ENCODE measurements at regions not wholly inside any gene's neighbourhood (a gene's known extent, or its start where the extent isn't known, plus 50 kb on each side); places are given as distances from the start of the nearest gene placed in this dataset.
"Not testable (repeated sequence)": the region's sequence is repeated elsewhere in the genome, so short reads cannot be mapped to it uniquely, and the experiment has no call there.

DNA sequence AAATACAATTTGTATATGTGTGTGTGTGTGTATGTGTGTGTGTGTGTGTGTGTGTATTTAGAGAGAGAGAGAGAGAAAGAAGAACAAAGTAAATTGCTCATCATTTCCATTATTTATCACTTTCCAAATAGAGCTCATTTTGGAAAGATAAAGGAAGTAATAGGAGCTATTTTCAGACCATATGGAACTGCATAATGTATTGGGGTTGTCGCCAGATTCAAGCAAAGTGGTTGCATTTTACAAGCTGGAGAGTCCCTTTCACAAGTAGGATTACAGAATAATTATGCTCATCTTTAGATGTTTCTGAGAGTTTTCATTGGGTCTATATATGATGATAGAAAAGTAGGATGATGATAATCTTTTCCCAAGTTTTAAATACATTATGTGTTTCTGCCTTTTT is 842.7 kb upstream of the SLC10A2 start:
- DNase-seq: no peak

- no peak for DNase-seq
Measured at GRCh38 chr13:103908274-103908673, 842.1 kb upstream of the SLC10A2 start.

GRCh38 chr13:103903790-103904189 is 837.6 kb upstream of the SLC10A2 start:
- no peak for DNase-seq

DNA sequence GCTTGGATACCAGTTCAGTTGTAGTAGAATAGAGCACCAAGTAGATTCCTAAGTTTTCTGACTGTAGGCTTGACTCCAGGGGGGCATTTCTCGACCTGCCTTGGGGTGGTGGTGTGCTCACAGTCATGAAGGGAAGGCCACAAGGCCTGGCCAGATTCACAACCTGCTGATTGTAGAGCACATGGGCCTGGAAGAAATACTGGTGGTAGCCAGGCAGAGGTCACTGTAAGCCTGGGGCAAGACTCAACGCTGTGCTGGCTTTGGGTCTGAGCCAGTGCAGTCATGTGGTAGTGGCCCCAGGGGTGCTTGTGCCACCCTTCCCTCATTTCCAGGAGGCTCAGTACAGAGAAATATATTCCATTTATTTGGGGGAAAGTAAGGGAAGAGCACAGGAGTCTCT is 832.3 kb upstream of the SLC10A2 start:
- no peak for DNase-seq

DNA sequence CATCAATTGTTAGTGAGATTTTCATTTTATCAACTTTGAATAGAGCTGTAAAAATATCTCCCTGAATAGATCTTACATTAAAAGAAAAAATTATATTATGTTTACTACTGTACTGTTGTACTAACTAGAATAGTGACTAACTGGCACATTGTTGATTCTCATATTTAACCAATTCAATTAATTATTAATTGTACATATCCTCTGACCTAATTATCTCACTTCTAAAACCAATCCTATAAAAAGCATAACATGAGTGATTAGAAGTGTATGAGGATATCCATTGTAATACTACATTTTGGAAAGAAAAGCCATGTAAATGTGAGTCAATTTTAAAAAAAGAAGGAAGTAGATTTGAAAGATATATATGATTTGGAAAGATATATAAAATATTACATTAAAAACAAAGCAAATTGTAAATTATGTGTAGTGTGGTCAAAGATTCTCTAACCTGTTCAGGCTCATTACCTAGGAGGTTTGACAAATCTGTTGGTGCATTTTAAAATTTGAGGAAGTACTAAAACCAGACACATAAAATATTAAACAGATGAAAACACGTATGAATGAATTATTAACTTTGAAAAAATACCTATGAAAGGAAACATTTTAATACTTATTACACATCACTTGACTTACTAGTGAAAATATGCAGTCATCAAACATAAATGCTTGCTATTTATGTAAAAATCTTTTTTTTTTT is 829.8 kb upstream of the SLC10A2 start:
- no peak for DNase-seq

- no peak for DNase-seq
Measured at GRCh38 chr13:103894626-103895025, 828.4 kb upstream of the SLC10A2 start.

DNA sequence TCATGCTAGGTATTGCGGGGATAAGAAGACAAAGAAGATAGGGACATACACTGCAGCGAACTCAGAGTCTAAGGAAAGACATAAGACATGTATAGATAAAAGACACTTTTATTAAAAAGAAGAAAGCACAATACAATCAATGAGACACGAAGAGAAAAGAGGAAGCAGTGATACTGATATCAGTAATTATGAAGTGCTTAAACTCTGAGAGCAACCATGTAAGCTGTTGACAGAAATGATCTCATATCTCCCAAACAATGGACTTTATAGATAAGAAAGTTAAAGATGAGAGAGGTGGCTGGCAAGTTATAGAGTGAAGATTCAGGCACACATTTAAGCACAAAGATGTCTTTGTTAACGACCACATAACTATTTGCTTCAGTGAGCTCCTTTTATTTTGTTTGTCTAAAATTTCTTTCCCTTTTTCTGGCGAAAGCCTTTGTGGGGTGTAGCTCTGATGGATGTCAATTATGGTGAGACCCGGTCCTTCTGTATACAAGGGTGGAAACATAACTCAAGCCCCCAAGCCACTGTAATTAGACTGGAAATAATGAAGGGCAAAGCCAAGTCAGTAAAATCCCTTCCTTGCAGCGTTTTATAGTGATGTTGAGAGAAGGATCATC is 818.0 kb upstream of the SLC10A2 start:
- no peak for DNase-seq

DNA sequence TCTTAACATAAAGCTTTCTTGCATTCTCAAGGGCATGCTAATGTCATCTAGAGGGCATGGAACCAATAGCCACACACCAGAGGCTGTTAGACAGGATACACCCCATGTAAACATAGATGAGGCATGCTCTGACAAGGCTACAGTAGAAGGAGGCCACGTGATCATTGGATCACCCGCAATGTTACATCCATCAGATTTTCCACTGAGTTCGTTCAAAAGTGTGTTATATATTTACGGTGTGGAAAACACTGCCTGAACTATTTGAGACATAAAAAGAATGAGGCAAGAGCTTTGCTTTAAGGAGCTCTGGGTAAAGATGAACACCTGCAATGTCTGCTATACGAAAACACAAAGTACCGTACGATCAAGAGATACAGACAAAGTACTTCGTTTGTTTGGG is 817.5 kb upstream of the SLC10A2 start:
- peak; percentile 12 to 14 for DNase-seq

- peak; percentile 81 to 83 for DNase-seq
Measured at GRCh38 chr13:103883164-103883563, 816.9 kb upstream of the SLC10A2 start.

- DNase-seq: not testable (repeated sequence)
Measured at GRCh38 chr13:103880146-103880545, 813.9 kb upstream of the SLC10A2 start.

DNA sequence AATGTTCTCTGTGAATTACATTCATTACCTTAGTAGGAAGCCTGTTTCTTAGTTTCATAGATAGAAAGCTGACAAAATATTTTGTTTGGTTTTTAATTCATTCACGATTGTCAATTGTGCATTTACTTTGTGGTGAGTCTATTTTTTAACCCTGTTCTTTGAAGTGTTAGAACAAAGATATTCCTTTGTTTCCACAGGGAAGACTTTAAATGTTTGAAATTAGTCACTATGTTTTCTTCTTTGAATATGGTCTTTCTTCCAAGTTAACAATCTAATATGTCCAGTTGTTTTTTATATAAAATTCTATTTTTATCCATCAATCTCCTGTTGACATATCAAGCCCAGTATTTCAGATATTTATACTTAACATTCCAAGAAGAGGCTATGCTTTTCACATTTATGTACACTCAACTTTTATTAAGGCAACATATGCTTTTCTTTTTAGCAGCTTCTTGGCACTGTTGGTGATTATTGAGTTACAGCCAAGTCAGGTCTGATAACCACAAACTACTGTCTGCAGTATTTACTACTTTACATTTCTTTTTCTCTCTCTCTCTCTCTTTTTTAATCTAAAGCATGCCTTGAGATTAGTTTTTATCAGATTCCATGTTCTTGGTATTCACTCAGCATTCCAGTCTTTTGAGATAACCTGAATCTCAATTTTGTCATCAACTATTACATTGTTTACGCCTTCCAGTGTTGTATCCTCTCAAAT is 812.8 kb upstream of the SLC10A2 start:
- no peak for DNase-seq

DNA sequence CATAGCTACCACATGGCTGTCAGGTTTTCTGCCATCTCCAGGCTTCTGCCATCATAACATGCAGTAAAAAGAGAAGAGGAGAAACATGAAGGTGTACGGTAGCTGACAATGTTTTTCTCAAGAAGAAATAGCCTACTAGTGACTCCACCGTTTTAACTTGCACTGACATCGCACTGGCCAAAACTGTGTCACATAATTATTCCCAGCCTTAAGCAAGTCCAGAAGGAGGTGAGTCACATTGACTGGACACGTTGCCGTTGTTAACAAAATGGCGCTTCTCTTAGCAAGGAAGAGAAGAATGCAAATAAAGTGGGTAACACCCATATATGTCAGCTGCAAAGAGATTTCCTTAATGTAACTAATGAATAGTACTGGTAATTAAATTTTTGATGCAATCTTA is 810.4 kb upstream of the SLC10A2 start:
- DNase-seq: no peak

DNA sequence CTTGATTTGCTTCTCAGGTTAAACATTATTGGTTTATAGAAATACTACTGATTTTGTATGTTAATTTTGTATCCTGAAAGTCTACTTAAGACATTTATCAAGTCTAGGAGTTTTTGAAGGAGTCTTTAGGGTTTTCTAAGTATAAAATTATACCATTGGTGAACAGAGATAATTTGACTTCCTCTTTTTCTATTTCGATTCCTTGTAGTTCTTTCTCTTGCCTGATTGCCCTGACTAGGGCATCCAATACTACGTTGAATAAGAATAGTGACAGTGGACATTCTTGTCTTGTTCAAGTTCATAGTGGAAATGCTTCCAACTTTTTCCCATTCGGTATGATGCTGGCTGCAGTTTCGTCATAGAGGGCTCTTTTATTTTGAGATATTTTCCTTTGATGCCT is 807.5 kb upstream of the SLC10A2 start:
- no peak for DNase-seq

- DNase-seq: no peak
Measured at GRCh38 chr13:103866048-103866447, 799.8 kb upstream of the SLC10A2 start.

GRCh38 chr13:103862525-103862924 is 796.3 kb upstream of the SLC10A2 start:
- no peak for DNase-seq

DNA sequence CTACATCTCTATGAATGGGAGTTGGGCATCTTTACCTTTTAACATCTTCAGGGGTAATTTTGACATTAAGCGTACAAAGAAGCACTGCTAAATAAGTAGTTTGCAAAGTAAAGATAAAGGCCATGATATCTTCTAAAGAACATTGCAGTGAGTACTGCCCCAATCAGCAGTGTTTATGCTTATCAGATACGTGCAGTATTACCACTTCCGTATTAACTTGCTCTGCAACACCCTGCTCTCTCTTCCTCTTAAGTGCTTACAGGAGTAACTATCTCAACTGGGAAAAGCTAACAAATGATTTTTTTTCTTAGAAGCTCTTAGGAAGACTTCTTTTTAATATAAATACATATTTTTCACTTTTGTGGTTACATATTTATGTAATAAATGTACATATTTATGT is 793.7 kb upstream of the SLC10A2 start:
- DNase-seq: no peak

GRCh38 chr13:103852036-103852435 is 785.8 kb upstream of the SLC10A2 start:
- no peak for DNase-seq

DNA sequence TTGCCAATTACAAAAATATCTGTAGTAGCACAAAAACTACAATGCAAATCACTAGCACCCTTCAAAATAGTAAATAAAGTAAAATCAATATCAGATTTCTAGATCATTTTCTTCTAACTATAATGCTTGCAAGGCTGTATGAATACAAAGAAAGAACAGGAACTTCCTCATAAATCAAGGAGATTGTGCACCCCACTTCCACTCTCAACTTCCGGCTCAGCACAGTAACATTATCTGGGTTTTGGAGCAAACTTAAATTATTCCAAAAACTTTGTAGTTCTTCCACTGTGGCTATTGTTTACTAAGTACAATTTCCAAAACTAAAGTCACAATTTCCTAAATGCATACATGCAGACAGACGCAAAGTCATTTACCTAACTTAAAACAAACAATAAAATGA is 778.3 kb upstream of the SLC10A2 start:
- no peak for DNase-seq

- no peak for DNase-seq
Measured at GRCh38 chr13:103839460-103839859, 773.2 kb upstream of the SLC10A2 start.

- no peak for DNase-seq
Measured at GRCh38 chr13:103835052-103835451, 768.8 kb upstream of the SLC10A2 start.

DNA sequence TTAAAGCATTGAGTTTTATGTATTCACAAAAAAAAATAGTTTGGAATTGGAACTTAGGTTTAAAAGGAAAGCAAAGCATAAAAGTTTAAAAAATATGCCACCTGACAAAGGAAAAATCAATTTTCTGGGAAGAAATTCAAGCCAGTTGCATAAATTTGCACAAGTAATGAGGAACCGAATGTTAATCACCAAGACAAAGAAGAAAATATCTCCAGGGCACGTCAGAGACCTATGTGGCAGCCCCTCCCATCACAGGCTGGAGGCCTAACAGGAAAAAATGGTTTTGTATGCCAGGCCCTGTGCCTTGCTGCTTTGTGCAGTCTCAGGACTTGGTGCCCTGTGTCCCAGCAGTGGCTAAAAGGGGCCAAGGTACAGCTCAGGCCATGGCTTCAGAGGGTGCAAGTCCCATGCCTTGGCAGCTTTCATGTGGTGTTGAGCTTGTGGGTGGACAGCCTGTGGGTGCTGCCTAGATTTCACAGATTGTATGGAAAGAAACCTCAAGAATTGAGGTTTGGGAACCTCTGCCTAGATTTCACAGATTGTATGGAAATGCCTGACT is 767.2 kb upstream of the SLC10A2 start:
- DNase-seq: no peak

DNA sequence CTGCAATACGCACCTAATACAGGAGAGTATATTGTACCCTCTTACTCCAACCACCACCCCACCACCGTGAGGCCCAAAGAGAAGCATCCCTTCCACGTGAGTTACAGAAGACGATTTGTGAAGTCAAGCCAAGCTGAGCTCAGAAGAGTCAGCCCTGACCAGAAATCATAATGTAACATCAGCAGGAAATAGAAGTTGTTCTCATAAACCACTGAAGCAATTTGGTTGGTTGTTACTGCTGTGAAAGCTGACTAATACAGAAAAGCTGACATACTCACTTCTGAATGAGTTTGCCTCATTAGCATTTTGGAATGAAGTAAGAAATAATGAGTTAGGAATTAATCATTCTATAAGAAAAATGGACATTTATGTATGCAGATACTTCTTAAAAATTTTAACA is 749.4 kb upstream of the SLC10A2 start:
- DNase-seq: no peak

DNA sequence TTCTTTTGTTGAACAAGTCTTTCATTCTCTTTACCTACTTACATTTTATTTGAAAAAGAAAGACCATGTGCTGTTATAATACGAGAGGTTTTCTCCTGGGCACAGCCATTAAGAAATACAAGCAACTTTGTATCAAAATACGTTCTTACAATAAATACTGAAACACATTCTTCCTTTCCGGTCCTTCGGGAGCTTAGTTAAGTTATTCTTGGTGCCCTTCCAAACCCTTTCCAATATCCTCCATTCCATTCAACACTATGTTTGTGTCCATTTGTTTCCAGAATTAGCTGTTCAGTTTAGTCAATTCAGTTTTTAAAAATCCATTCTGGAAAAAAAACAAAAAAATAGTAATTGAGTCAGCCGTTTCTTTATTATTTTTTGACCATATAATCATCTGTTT is 746.8 kb upstream of the SLC10A2 start:
- no peak for DNase-seq

Data from right lung (tissue), 2 donors.